ENCODE measurements at regions not wholly inside any gene's neighbourhood (a gene's known extent, or its start where the extent isn't known, plus 50 kb on each side); places are given as distances from the start of the nearest gene placed in this dataset.
"Not testable (repeated sequence)": the region's sequence is repeated elsewhere in the genome, so short reads cannot be mapped to it uniquely, and the experiment has no call there.

DNA sequence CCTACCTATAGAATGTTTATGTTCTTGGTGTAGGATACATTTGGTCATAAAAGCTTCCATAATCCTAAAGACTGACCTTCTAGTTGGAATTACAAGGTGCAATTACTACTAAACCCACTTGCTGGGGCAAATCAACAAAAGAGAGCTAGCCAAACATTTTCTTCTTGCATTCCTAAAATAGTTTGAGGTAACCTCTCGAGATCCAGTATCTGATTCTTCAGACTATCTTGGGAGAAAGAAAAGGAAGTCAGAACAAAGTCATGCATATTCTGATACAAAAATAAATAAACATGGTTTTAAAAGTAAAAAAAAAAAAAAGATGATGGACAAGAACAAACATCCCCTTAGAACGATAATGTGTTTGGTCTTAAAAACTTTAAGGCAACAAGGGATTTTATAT, 294.2 kb upstream of the RSPO3 start:
- DNase-seq = no peak

- DNase-seq = no peak
These were observed 293.7 kb upstream of the RSPO3 start for GRCh38 chr6:126824815-126825214.

GRCh38 chr6:126826166-126826714, 292.2 kb upstream of the RSPO3 start:
- DNase-seq = no peak

- no peak for DNase-seq
These were observed 287.0 kb upstream of the RSPO3 start for GRCh38 chr6:126831461-126831860.

DNA sequence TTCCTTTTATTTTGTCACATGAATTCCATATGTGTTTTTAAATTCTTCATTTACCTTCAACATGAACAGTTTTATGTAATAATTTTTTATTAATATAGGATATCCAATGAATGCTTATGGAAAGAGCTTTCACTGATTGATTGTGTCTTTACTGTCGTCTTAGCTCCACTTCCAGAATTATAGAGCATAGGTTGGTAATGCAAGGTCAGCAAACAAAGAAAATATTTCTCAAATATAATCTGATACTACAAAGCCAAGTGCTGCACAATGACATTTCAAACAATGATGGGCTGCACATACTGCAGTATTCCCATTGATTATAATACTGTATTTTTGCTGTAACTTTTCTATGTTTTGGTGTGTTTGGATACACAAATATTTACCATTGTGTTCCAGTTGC, 275.7 kb upstream of the RSPO3 start:
- no peak for DNase-seq

- no peak for DNase-seq
These were observed 270.4 kb upstream of the RSPO3 start for GRCh38 chr6:126848119-126848518.

DNA sequence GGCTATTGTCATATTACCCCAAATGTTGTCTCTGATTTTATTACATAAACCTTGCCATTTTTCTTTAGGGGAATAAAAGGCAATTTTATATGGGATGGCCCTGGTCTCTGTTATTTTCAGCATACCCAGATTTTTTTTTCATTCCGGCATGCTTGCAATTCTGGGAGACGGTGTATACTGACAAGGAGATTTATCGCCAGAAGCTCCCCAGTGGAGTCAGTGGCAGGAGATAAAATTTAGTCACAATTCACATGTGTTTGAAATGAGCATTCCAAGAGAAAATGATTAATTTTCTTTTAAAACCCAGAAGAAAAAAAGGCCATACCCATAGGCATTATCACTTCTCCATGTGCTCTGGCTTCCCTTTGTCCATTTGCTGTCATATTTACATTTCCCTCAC, 250.8 kb upstream of the RSPO3 start:
- DNase-seq = no peak

GRCh38 chr6:126873351-126873750, 245.1 kb upstream of the RSPO3 start:
- DNase-seq = no peak

DNA sequence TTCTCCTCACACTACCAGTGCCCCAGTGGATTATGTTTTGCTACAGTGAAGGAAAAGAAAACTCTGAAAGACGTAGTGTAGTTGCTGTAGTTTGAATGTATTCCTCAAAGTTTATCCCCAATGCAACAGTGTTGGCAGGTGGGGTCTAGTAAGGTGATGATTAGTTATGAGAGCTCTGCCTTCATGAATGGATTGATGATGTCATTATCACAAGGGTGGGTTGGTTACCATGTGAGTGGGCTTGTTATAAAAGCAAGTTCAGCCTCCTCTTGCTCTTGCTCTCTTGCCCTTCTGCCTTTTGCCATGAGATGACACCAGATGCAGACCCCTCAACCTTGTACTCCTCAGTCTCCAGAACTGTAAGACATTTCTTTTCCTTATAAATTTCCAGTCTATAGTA, 244.7 kb upstream of the RSPO3 start:
- DNase-seq = no peak

GRCh38 chr6:126876446-126876845, 242.0 kb upstream of the RSPO3 start:
- no peak for DNase-seq

DNA sequence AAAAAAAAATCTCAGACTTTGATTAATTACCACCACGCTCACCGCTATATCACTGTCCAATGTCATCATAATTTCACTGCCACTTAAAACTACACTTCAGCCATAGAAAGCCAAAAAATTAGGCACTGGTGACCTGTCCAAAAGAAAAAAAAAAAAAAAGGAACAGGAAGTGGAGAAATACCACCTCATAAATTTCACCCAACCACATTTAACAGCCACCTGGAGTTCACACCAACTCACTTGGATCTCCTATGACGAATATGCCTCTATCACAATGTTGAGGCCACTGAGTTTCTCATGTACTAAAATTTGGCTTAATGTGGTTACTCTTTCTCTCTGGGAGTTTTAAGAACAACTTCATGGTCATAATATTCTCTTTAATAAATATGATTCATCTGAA, 237.5 kb upstream of the RSPO3 start:
- DNase-seq = no peak

GRCh38 chr6:126886106-126886505, 232.4 kb upstream of the RSPO3 start:
- DNase-seq = no peak

GRCh38 chr6:126888727-126889725, 229.4 kb upstream of the RSPO3 start:
- DNase-seq = no peak

GRCh38 chr6:126890055-126890454, 228.4 kb upstream of the RSPO3 start:
- DNase-seq = no peak

DNA sequence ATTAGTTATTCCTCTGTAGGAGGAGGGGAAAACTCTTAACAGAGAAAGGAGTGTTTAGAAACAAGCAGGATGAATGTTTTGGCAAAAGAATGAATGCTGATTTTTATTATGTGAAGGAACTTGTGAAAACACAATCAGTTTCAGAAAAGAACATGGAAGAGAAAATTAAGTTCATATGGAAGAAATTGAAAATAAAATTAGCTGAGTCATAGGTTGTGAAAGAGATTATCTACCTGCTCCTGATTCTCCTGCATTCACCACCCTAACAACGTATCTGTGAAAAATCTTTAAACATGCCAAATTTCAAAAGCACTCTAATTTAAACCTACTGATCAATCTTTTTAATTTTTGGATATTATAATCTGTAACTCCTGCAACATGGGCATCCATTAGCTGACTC, 227.3 kb upstream of the RSPO3 start:
- DNase-seq = no peak

DNA sequence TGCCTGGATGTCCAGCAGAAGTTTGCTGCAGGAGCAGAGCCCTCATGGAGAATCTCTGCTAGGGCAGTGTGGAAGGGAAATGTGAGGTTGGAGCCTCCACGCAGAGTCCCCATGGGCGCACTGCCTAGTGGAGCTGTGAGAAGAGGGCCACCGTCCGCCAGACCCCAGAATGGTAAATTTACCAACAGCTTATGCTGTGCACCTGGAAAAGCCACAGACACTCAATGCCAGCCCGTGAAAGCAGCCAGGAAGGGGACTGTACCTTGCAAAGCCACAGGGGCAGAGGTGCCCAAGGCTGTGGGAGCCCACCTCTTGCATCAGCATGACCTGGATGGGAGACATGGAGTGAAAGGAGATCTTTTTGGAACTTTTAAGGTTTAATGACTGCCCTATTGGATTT, 225.6 kb upstream of the RSPO3 start:
- DNase-seq = not testable (repeated sequence)

DNA sequence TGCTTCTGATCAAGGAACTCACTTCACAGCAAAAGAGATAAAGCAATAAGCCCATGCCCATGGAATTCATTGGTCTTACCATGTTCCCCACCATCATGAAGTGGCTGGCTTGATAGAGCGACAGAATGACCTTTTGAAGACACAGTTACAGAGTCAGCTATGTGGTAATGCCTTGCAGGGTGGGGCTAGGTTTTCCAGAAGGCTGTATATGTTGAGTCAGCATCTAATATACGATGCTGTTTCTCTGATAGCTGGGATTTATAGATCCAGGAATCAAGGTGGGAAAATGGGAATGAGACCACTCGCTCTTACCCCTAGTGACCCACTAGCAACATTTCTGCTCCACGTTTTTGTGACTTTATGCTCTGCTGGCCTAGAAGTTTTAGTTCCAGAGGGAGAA, 220.7 kb upstream of the RSPO3 start:
- no peak for DNase-seq

GRCh38 chr6:126904176-126904575, 214.3 kb upstream of the RSPO3 start:
- DNase-seq = no peak

DNA sequence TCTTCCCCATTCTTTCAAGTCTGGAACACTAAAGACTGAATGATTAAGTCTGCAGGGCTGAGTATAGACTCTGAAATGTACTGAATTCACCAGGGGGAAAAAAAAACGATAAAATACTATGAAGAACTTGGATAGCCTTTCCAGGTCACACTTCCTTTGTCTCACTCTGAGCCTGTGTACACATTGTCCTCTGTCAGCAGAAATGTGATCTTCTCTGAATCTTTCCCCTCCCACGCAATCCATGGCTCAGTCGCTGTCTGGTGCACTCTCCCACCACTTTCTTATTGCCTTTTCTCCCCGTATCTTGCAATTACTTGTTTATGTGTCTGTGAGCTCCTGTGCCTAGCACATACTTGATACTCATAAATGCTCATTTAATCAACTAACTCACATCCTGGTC, 212.6 kb upstream of the RSPO3 start:
- no peak for DNase-seq

DNA sequence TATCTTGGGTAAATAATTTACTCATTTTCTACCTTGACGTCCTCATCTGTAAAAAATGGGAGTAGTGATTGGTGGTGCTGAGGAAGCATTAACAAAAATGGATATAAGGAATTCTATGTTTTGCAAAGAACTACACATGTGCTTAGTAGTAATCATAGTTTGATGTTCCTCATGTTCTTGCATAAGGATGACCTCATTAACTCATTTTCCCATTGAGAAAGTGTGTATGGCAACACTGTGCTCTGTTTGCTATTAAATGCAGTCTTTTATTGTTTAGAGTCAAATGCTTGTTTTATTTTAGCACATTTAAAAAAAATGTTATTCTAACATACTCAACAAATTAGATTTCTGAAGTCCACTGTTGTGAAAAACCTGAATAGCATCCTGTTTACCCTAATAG, 211.2 kb upstream of the RSPO3 start:
- DNase-seq = no peak

- no peak for DNase-seq
These were observed 210.5 kb upstream of the RSPO3 start for GRCh38 chr6:126907996-126908395.

- DNase-seq = no peak
These were observed 209.0 kb upstream of the RSPO3 start for GRCh38 chr6:126909493-126909892.

- DNase-seq = no peak
These were observed 204.8 kb upstream of the RSPO3 start for GRCh38 chr6:126913651-126914050.

- no peak for DNase-seq
These were observed 204.3 kb upstream of the RSPO3 start for GRCh38 chr6:126914172-126914571.

DNA sequence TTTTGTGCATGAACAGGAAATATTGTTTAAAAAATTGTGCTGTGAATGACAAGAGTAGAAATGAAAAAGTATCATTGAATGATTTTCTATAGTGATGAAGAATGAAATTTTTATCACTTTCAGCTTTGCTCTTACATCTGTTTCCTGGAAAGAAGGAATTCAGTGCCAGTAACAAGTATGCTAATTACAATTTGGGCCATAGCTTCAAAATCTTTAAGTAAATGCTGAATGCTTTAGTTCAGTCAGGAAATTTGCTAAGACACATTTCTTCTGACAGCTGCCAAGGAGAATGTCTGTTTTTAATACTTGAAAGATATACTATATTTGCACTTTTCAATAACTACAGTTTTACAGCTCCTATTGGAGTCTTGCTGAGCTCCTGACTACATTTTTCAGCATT, 203.7 kb upstream of the RSPO3 start:
- no peak for DNase-seq

Data from cerebellar nuclear complex (tissue), 1 donor.